H9 (cell line): ENCODE measurements at regions not wholly inside any gene's neighbourhood (a gene's known extent, or its start where the extent isn't known, plus 50 kb on each side); places are given as distances from the start of the nearest gene placed in this dataset.

Source experiments
- DNase-seq: peaks from one replicate; pipeline ENCODE4 v3.0.0-alpha.2; 2017
- H2AFZ ChIP-seq: one replicate; pipeline ENCODE4 v1.6.1; 2013; ENCODE audit warnings: mild to moderate bottlenecking, low read length, control low read depth, moderate library complexity
- H2AK5ac ChIP-seq: 2 replicates; pipeline ENCODE4 v1.6.1; 2013; ENCODE audit warnings: low read length, control low read depth, mixed read lengths; ENCODE audit not compliant: insufficient read length
- H2BK120ac ChIP-seq: one replicate; pipeline ENCODE4 v1.6.1; 2013; ENCODE audit warnings: low read depth, mild to moderate bottlenecking, low read length, control low read depth, inconsistent platforms; ENCODE audit not compliant: poor library complexity, severe bottlenecking
- H2BK12ac ChIP-seq: 2 replicates; pipeline ENCODE4 v1.6.1; 2013; ENCODE audit warnings: low read length, control low read depth, mixed read lengths, low read depth; ENCODE audit not compliant: insufficient read length
- H2BK15ac ChIP-seq: 2 replicates; pipeline ENCODE4 v1.6.1; 2013; ENCODE audit warnings: low read depth, low read length, control low read depth
- H2BK20ac ChIP-seq: one replicate; pipeline ENCODE4 v1.6.1; 2013; ENCODE audit warnings: low read depth, mild to moderate bottlenecking, low read length, control low read depth, inconsistent platforms; ENCODE audit not compliant: poor library complexity, severe bottlenecking
- H2BK5ac ChIP-seq: 2 replicates; pipeline ENCODE4 v1.6.1; 2013; ENCODE audit warnings: low read length, control low read depth, mixed read lengths; ENCODE audit not compliant: insufficient read length
- H3K14ac ChIP-seq: 2 replicates; pipeline ENCODE4 v1.6.1; 2013; ENCODE audit warnings: low read length, control low read depth; ENCODE audit not compliant: insufficient read depth
- H3K18ac ChIP-seq: 2 replicates; pipeline ENCODE4 v1.6.1; 2013; ENCODE audit warnings: low read depth, mild to moderate bottlenecking, mixed read lengths, low read length, control low read depth; ENCODE audit not compliant: insufficient read length
- H3K23ac ChIP-seq: 2 replicates; pipeline ENCODE4 v1.6.1; 2013; ENCODE audit warnings: low read length, control low read depth, mixed read lengths, low read depth; ENCODE audit not compliant: insufficient read length
- H3K23me2 ChIP-seq: 2 replicates; pipeline ENCODE4 v1.6.1; 2013; ENCODE audit warnings: low read depth, mild to moderate bottlenecking, mixed read lengths, low read length, control low read depth; ENCODE audit not compliant: insufficient read length, poor library complexity, severe bottlenecking
- H3K27ac ChIP-seq: 2 replicates; pipeline ENCODE4 v1.5.1; 2013; ENCODE audit warnings: low read length, control low read depth, mixed read lengths, low read depth; ENCODE audit not compliant: insufficient read length
- H3K27me3 ChIP-seq: 2 replicates; pipeline ENCODE4 v1.6.1; 2013; ENCODE audit warnings: low read length, control low read depth, inconsistent platforms; ENCODE audit not compliant: insufficient read depth
- H3K4ac ChIP-seq: 2 replicates; pipeline ENCODE4 v1.6.1; 2013; ENCODE audit warnings: low read depth, mild to moderate bottlenecking, control low read depth, inconsistent platforms, low read length, moderate library complexity
- H3K4me1 ChIP-seq: 2 replicates; pipeline ENCODE4 v1.6.1; 2013; ENCODE audit warnings: low read length, control low read depth, inconsistent platforms; ENCODE audit not compliant: insufficient read depth
- H3K4me2 ChIP-seq: 2 replicates; pipeline ENCODE4 v1.6.1; 2013; ENCODE audit warnings: low read length, control low read depth, mixed read lengths; ENCODE audit not compliant: insufficient read length, insufficient read depth
- H3K56ac ChIP-seq: 2 replicates; pipeline ENCODE4 v1.6.1; 2013; ENCODE audit warnings: low read depth, mild to moderate bottlenecking, mixed read lengths, low read length, control low read depth; ENCODE audit not compliant: insufficient read length
- H3K79me1 ChIP-seq: 2 replicates; pipeline ENCODE4 v1.6.1; 2013; ENCODE audit warnings: low read depth, mild to moderate bottlenecking, moderate library complexity, low read length, control low read depth, inconsistent platforms; ENCODE audit not compliant: insufficient read depth, poor library complexity, severe bottlenecking
- H3K79me2 ChIP-seq: 2 replicates; pipeline ENCODE4 v1.6.1; 2013; ENCODE audit warnings: low read length, control low read depth, inconsistent platforms; ENCODE audit not compliant: insufficient read depth
- H3K9ac ChIP-seq: 2 replicates; pipeline ENCODE4 v1.6.1; 2013; ENCODE audit warnings: low read length, control low read depth, mixed read lengths; ENCODE audit not compliant: insufficient read length; ENCODE audit errors: extremely low read depth
- H3K9me3 ChIP-seq: one replicate; pipeline ENCODE4 v1.6.1; 2013; ENCODE audit warnings: low read depth, low read length, inconsistent platforms; ENCODE audit not compliant: control insufficient read depth
- H3T11ph ChIP-seq: one replicate; pipeline ENCODE4 v1.6.1; 2013; ENCODE audit warnings: mild to moderate bottlenecking, low read length, control low read depth, inconsistent platforms
- H4K20me1 ChIP-seq: one replicate; pipeline ENCODE4 v1.6.1; 2013; ENCODE audit not compliant: control insufficient read depth, insufficient read length, insufficient read depth
- H4K5ac ChIP-seq: 2 replicates; pipeline ENCODE4 v1.6.1; 2013; ENCODE audit warnings: low read depth, mild to moderate bottlenecking, mixed read lengths, low read length, control low read depth; ENCODE audit not compliant: insufficient read length
- H4K8ac ChIP-seq: replicated peaks from 2 replicates; pipeline ENCODE4 v1.6.1; 2013; ENCODE audit warnings: low read length, control low read depth, mixed read lengths, low read depth; ENCODE audit not compliant: insufficient read length
- H4K91ac ChIP-seq: 2 replicates; pipeline ENCODE4 v1.6.1; 2013; ENCODE audit warnings: low read depth, mild to moderate bottlenecking, moderate library complexity, mixed read lengths, low read length, control low read depth; ENCODE audit not compliant: insufficient read length
- H3K27ac Mint-ChIP-seq, 3 experiments: 2 replicates in 2 of 3; 3 replicates in 1 of 3; pipeline ENCODE4 v1.8.0; 2020 to 2021; ENCODE audit warnings: mixed read lengths in 3 of 3, mild to moderate bottlenecking in 1 of 3, moderate library complexity in 1 of 3
- H3K27me3 Mint-ChIP-seq: 2 replicates; pipeline ENCODE4 v1.8.0; 2021; ENCODE audit warnings: low read depth, mild to moderate bottlenecking, moderate library complexity, mixed read lengths
- H3K36me3 Mint-ChIP-seq, 3 experiments: 2 replicates in 2 of 3; 3 replicates in 1 of 3; pipeline ENCODE4 v1.8.0; 2020 to 2021; ENCODE audit warnings: low read depth in 3 of 3, mixed read lengths in 3 of 3; ENCODE audit not compliant: insufficient read depth in 1 of 3
- H3K4me1 Mint-ChIP-seq, 2 experiments: 2 replicates each; pipeline ENCODE4 v1.8.0; 2020; ENCODE audit warnings: mixed read lengths in 2 of 2
- H3K4me3 Mint-ChIP-seq, 2 experiments: 2 replicates in 1 of 2; 3 replicates in 1 of 2; pipeline ENCODE4 v1.8.0; 2020 to 2021; ENCODE audit warnings: mild to moderate bottlenecking in 2 of 2, mixed read lengths in 2 of 2, moderate library complexity in 1 of 2
- H3K9me3 Mint-ChIP-seq, 2 experiments: 2 replicates in 1 of 2; 3 replicates in 1 of 2; pipeline ENCODE4 v1.8.0; 2020; ENCODE audit warnings: mild to moderate bottlenecking in 2 of 2, mixed read lengths in 2 of 2, moderate library complexity in 1 of 2
- CTCF ChIP-seq: fragments of 200-600 bp; sonication (generic); conservative IDR thresholded peaks from 3 replicates; pipeline ENCODE4 v1.8.0; 2021; ENCODE audit warnings: antibody characterized with exemption, mild to moderate bottlenecking

DNA sequence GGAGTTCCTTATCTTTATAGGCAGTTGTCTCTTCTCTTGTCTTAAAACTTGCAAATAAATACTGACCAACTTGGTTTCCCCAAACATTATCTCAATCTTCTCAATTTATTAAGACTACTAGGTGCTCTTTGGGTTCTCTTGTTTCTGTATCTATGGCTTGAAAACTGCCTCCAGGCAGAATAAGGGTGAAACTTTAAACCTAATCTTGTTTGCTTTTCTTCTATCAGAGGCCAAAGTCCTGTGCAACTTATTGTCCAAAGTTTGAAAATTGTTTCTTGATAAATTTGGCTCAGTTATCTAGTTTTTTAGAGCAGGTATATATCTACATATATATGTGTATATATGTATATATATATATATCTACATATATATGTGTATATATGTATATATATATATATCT lies 110.1 kb upstream of the ANO5 start:
- Histone ChIP-seq H2AFZ (no peak overlapping the region), H3K9me3 (no peaks in the 10 kb centered on the region), H2BK5ac (no peak overlapping the region), H3K4ac (no peak overlapping the region), H2BK120ac (no peak overlapping the region), H3K14ac (no peak overlapping the region), H3K23me2 (no peaks in the 10 kb centered on the region), H2BK12ac (no peak overlapping the region), H3K56ac (no peak overlapping the region), H3K23ac (no peak overlapping the region), H4K20me1 (no peaks in the 10 kb centered on the region), H3T11ph (no peak overlapping the region), H3K27ac (no peak overlapping the region), H3K27me3 (no peaks in the 10 kb centered on the region), H3K79me2 (no peaks in the 10 kb centered on the region), H3K4me1 (no peaks in the 10 kb centered on the region), H2BK20ac (no peak overlapping the region), H4K91ac (no peak overlapping the region), H3K4me2 (no peak overlapping the region), H2AK5ac (no peak overlapping the region), H3K79me1 (no peaks in the 10 kb centered on the region), H2BK15ac (no peak overlapping the region), H3K18ac (no peak overlapping the region), H3K9ac (no peak overlapping the region), H4K8ac (no peak overlapping the region), H4K5ac (no peak overlapping the region)
- no peak overlapping the region for H3K4me3 Mint-ChIP-seq
- peaks cover 3 to 5% of the 10 kb centered on the region in 2 experiments; a peak in 2 of 4 replicates for H3K4me1 Mint-ChIP-seq
- H3K9me3 Mint-ChIP-seq: no peaks in the 10 kb centered on the region; a peak in 1 of 5 replicates
- no peak overlapping the region for H3K27ac Mint-ChIP-seq
- H3K27me3 Mint-ChIP-seq: 0 out of 2 replicates have a peak, but pooled peaks cover 1% of the 10 kb centered on the region
- no peak for DNase-seq
- H3K36me3 Mint-ChIP-seq: no peaks in the 10 kb centered on the region
- TF ChIP-seq CTCF: no peak
